Skeletal muscle satellite cell (primary cell): ENCODE measurements at regions not wholly inside any gene's neighbourhood (a gene's known extent, or its start where the extent isn't known, plus 50 kb on each side); places are given as distances from the start of the nearest gene placed in this dataset.
A peak's percentile ranks its signal among the peaks of the same experiment; 100 is the strongest.

Source experiments
- H3K27me3 ChIP-seq: 2 replicates; pipeline ENCODE4 v1.7.0; 2013; ENCODE audit warnings: low read length; ENCODE audit not compliant: control insufficient read depth, insufficient read depth
- H3K36me3 ChIP-seq: 2 replicates; pipeline ENCODE4 v1.7.0; 2013; ENCODE audit warnings: mild to moderate bottlenecking, control low read depth, low read length; ENCODE audit not compliant: insufficient read depth
- H3K4me1 ChIP-seq: 2 replicates; pipeline ENCODE4 v1.7.0; 2013; ENCODE audit warnings: low read length; ENCODE audit not compliant: control insufficient read depth, insufficient read depth
- H3K4me2 ChIP-seq: 2 replicates; pipeline ENCODE4 v1.7.0; 2013; ENCODE audit warnings: mild to moderate bottlenecking, low read length
- H3K4me3 ChIP-seq: 2 replicates; pipeline ENCODE4 v1.7.0; 2013; ENCODE audit warnings: low read length
- H3K9ac ChIP-seq: 2 replicates; pipeline ENCODE4 v1.7.0; 2013; ENCODE audit warnings: mild to moderate bottlenecking, low read depth, low read length, moderate library complexity
- H3K9me3 ChIP-seq: replicated peaks from 2 replicates; pipeline ENCODE4 v1.7.0; 2013; ENCODE audit warnings: mild to moderate bottlenecking, control low read depth, low read length

- Histone ChIP-seq H3K9ac (no peak overlapping the region), H3K4me2 (peak overlapping the region; percentile 32), H3K4me3 (no peak overlapping the region), H3K9me3 (peaks cover 9% of the 10 kb centered on the region), H3K36me3 (no peaks in the 10 kb centered on the region), H3K4me1 (peaks cover 7% of the 10 kb centered on the region), H3K27me3 (no peaks in the 10 kb centered on the region)
Observed at GRCh38 chr21:35150562-35151226, 101.6 kb upstream of the RUNX1 start.

GRCh38 chr21:35149698-35150097 is 100.6 kb upstream of the RUNX1 start:
- Histone ChIP-seq H3K4me3 (no peak overlapping the region), H3K4me2 (no peak overlapping the region), H3K27me3 (no peaks in the 10 kb centered on the region), H3K9me3 (peaks cover 9% of the 10 kb centered on the region), H3K4me1 (peaks cover 7% of the 10 kb centered on the region), H3K9ac (no peak overlapping the region), H3K36me3 (no peaks in the 10 kb centered on the region)

- no peaks in the 10 kb centered on the region for H3K36me3 ChIP-seq
- H3K27me3 ChIP-seq, result no peaks in the 10 kb centered on the region
- no peak overlapping the region for H3K9ac ChIP-seq
- H3K9me3 ChIP-seq, result peaks cover 9% of the 10 kb centered on the region
- H3K4me1 ChIP-seq, result peaks cover 7% of the 10 kb centered on the region
- H3K4me2 ChIP-seq, result no peak overlapping the region
- no peak overlapping the region for H3K4me3 ChIP-seq
Observed at GRCh38 chr21:35147439-35147838, 98.3 kb upstream of the RUNX1 start.

- no peak overlapping the region for H3K4me3 ChIP-seq
- H3K9ac ChIP-seq, result no peak overlapping the region
Observed at GRCh38 chr21:35145626-35146233, 96.6 kb upstream of the RUNX1 start.

GRCh38 chr21:35144978-35145377 is 95.9 kb upstream of the RUNX1 start:
- Histone ChIP-seq H3K4me1 (no peaks in the 10 kb centered on the region), H3K36me3 (no peaks in the 10 kb centered on the region), H3K4me3 (no peak overlapping the region), H3K9ac (no peak overlapping the region), H3K27me3 (no peaks in the 10 kb centered on the region), H3K4me2 (no peak overlapping the region), H3K9me3 (peaks cover 2% of the 10 kb centered on the region)

More at GRCh38 chr21:35145626-35146233, 96.6 kb upstream of the RUNX1 start:
- no peak overlapping the region for H3K4me2 ChIP-seq
- H3K4me1 ChIP-seq, result no peaks in the 10 kb centered on the region
- no peaks in the 10 kb centered on the region for H3K27me3 ChIP-seq
- peaks cover 9% of the 10 kb centered on the region for H3K9me3 ChIP-seq
- no peaks in the 10 kb centered on the region for H3K36me3 ChIP-seq

- Histone ChIP-seq H3K9me3 (no peaks in the 10 kb centered on the region), H3K27me3 (no peaks in the 10 kb centered on the region), H3K9ac (no peak overlapping the region), H3K36me3 (no peaks in the 10 kb centered on the region), H3K4me1 (peaks cover 20% of the 10 kb centered on the region), H3K4me2 (no peak overlapping the region), H3K4me3 (no peak overlapping the region)
Observed at GRCh38 chr21:35142036-35142815, 93.1 kb upstream of the RUNX1 start.

- peak overlapping the region; percentile 70 for H3K4me2 ChIP-seq
- no peaks in the 10 kb centered on the region for H3K27me3 ChIP-seq
- peak overlapping the region; percentile 23 for H3K4me3 ChIP-seq
- H3K36me3 ChIP-seq, result no peaks in the 10 kb centered on the region
- H3K4me1 ChIP-seq, result peaks cover 39% of the 10 kb centered on the region
- peak overlapping the region; percentile 75 for H3K9ac ChIP-seq
- no peaks in the 10 kb centered on the region for H3K9me3 ChIP-seq
Observed at GRCh38 chr21:35139382-35139715, 90.2 kb upstream of the RUNX1 start.

- peaks cover 39% of the 10 kb centered on the region for H3K4me1 ChIP-seq
- H3K4me3 ChIP-seq, result peak overlapping the region; percentile 29
- peak overlapping the region; percentile 70 for H3K4me2 ChIP-seq
- no peaks in the 10 kb centered on the region for H3K27me3 ChIP-seq
- peak overlapping the region; percentile 75 for H3K9ac ChIP-seq
- H3K36me3 ChIP-seq, result no peaks in the 10 kb centered on the region
- H3K9me3 ChIP-seq, result no peaks in the 10 kb centered on the region
Observed at GRCh38 chr21:35138665-35139381, 89.7 kb upstream of the RUNX1 start.

- Histone ChIP-seq H3K9ac (peak overlapping the region; percentile 57), H3K4me2 (peak overlapping the region; percentile 17), H3K9me3 (no peaks in the 10 kb centered on the region), H3K4me1 (peaks cover 39% of the 10 kb centered on the region), H3K36me3 (no peaks in the 10 kb centered on the region), H3K4me3 (peak overlapping the region; percentile 2), H3K27me3 (no peaks in the 10 kb centered on the region)
Observed at GRCh38 chr21:35136586-35137219, 87.6 kb upstream of the RUNX1 start.

- peak overlapping the region; percentile 57 for H3K9ac ChIP-seq
Observed at GRCh38 chr21:35136106-35136505, 87.0 kb upstream of the RUNX1 start.

GRCh38 chr21:35135481-35135880 is 86.4 kb upstream of the RUNX1 start:
- Histone ChIP-seq H3K4me3 (no peak overlapping the region), H3K4me2 (no peak overlapping the region), H3K4me1 (peaks cover 39% of the 10 kb centered on the region), H3K27me3 (no peaks in the 10 kb centered on the region), H3K9me3 (no peaks in the 10 kb centered on the region), H3K36me3 (no peaks in the 10 kb centered on the region), H3K9ac (no peak overlapping the region)

More at GRCh38 chr21:35136106-35136505, 87.0 kb upstream of the RUNX1 start:
- Histone ChIP-seq H3K36me3 (no peaks in the 10 kb centered on the region), H3K4me2 (no peak overlapping the region), H3K9me3 (no peaks in the 10 kb centered on the region), H3K4me1 (peaks cover 39% of the 10 kb centered on the region), H3K27me3 (no peaks in the 10 kb centered on the region), H3K4me3 (peak overlapping the region; percentile 2)
